SK-N-SH treated with all-trans-retinoic acid at 6 μM for 48 hours (cell line): ENCODE measurements at regions not wholly inside any gene's neighbourhood (a gene's known extent, or its start where the extent isn't known, plus 50 kb on each side); places are given as distances from the start of the nearest gene placed in this dataset.

Source experiments
- ATAC-seq: fragments of 200-7000 bp; cut with Tn5 transposase; 3 replicates; pipeline ENCODE4 v1.9.1; 2020; ENCODE audit warnings: mild to moderate bottlenecking, moderate library complexity
- ARNTL ChIP-seq: fragments of 450-650 bp; formaldehyde crosslinking; IDR thresholded peaks from 2 replicates; pipeline ENCODE4 v1.5.0; 2020; ENCODE audit warnings: low read depth, mild to moderate bottlenecking, moderate library complexity, borderline replicate concordance
- BACH2 ChIP-seq: fragments of 250-450 bp; sonication (Bioruptor Pico); IDR thresholded peaks from 2 replicates; pipeline ENCODE4 v1.9.0; 2021; ENCODE audit warnings: mild to moderate bottlenecking, borderline replicate concordance
- CREB5 ChIP-seq: fragments of 250-450 bp; sonication (Bioruptor Pico); IDR thresholded peaks from 2 replicates; pipeline ENCODE4 v1.5.1; 2020; ENCODE audit warnings: low read depth, mild to moderate bottlenecking, moderate library complexity
- CSDC2 ChIP-seq: fragments of 250-450 bp; sonication (Bioruptor Pico); IDR thresholded peaks from 2 replicates; pipeline ENCODE4 v1.5.0; 2020; ENCODE audit warnings: mild to moderate bottlenecking, moderate library complexity
- CSRNP3 ChIP-seq: fragments of 250-450 bp; sonication (Bioruptor Pico); IDR thresholded peaks from 2 replicates; pipeline ENCODE4 v1.5.1; 2021; ENCODE audit warnings: mild to moderate bottlenecking, moderate library complexity
- ESRRG ChIP-seq: fragments of 250-450 bp; sonication (Bioruptor Pico); IDR thresholded peaks from 2 replicates; pipeline ENCODE4 v1.6.1; 2021; ENCODE audit warnings: mild to moderate bottlenecking
- GLIS3 ChIP-seq: fragments of 250-450 bp; sonication (Bioruptor Pico); IDR thresholded peaks from 2 replicates; pipeline ENCODE4 v1.5.0; 2020; ENCODE audit warnings: mild to moderate bottlenecking, moderate library complexity
- ISL1 ChIP-seq: fragments of 250-450 bp; sonication (Bioruptor Pico); IDR thresholded peaks from 2 replicates; pipeline ENCODE4 v2.1.2; 2022; ENCODE audit warnings: mild to moderate bottlenecking, moderate library complexity
- OSR1 ChIP-seq: fragments of 250-450 bp; sonication (Bioruptor Pico); IDR thresholded peaks from 2 replicates; pipeline ENCODE4 v1.8.0; 2022; ENCODE audit warnings: moderate library complexity, mild to moderate bottlenecking, inconsistent platforms
- PPARA ChIP-seq: fragments of 250-450 bp; sonication (Bioruptor Pico); IDR thresholded peaks from 2 replicates; pipeline ENCODE4 v1.5.0; 2020; ENCODE audit warnings: mild to moderate bottlenecking, borderline replicate concordance
- RARB ChIP-seq: fragments of 250-450 bp; sonication (Bioruptor Pico); IDR thresholded peaks from 2 replicates; pipeline ENCODE4 v1.8.0; 2021; ENCODE audit warnings: mild to moderate bottlenecking, moderate library complexity
- SNAI2 ChIP-seq: fragments of 250-450 bp; sonication (Bioruptor Pico); IDR thresholded peaks from 2 replicates; pipeline ENCODE4 v1.5.0; 2020; ENCODE audit warnings: mild to moderate bottlenecking, moderate library complexity
- TCF4 ChIP-seq: fragments of 250-450 bp; sonication (Bioruptor Pico); IDR thresholded peaks from 2 replicates; pipeline ENCODE4 v1.8.0; 2021; ENCODE audit warnings: mild to moderate bottlenecking, moderate library complexity, borderline replicate concordance
- TOX ChIP-seq: fragments of 250-450 bp; sonication (Bioruptor Pico); IDR thresholded peaks from 2 replicates; pipeline ENCODE4 v1.8.0; 2021; ENCODE audit warnings: mild to moderate bottlenecking, moderate library complexity, borderline replicate concordance
- TSHZ2 ChIP-seq: fragments of 250-450 bp; sonication (Bioruptor Pico); IDR thresholded peaks from 2 replicates; pipeline ENCODE4 v1.5.0; 2020; ENCODE audit warnings: mild to moderate bottlenecking, moderate library complexity
- ZC3H10 ChIP-seq: fragments of 250-450 bp; sonication (Bioruptor Pico); IDR thresholded peaks from 2 replicates; pipeline ENCODE4 v1.5.1; 2021; ENCODE audit warnings: mild to moderate bottlenecking, moderate library complexity
- ZFP30 ChIP-seq: fragments of 450-650 bp; formaldehyde crosslinking; IDR thresholded peaks from 2 replicates; pipeline ENCODE4 v1.5.0; 2022; ENCODE audit warnings: mild to moderate bottlenecking, moderate library complexity
- ZNF565 ChIP-seq: fragments of 450-650 bp; formaldehyde crosslinking; conservative IDR thresholded peaks from 2 replicates; pipeline ENCODE4 v1.5.0; 2020; ENCODE audit warnings: low read depth, mild to moderate bottlenecking, moderate library complexity
- ZNF8 ChIP-seq: fragments of 450-650 bp; formaldehyde crosslinking; IDR thresholded peaks from 2 replicates; pipeline ENCODE4 v1.5.0; 2020; ENCODE audit warnings: mild to moderate bottlenecking, moderate library complexity
- TF ChIP-seq, protein P1 (sequence below): fragments of 250-450 bp; sonication (Bioruptor Pico); IDR thresholded peaks from 2 replicates; pipeline ENCODE4 v1.8.0; 2021; ENCODE audit warnings: low read depth, mild to moderate bottlenecking, moderate library complexity, borderline replicate concordance

- TF ChIP-seq CREB5 (CRISPR knock-in tag) (no peak), ZNF565 (CRISPR knock-in tag) (no peak), ARNTL (CRISPR knock-in tag) (no peak), ISL1 (no peak), ZC3H10 (CRISPR knock-in tag) (no peak), PPARA (CRISPR knock-in tag) (no peak), CSRNP3 (CRISPR knock-in tag) (no peak), ZFP30 (no peak), CSDC2 (CRISPR knock-in tag) (no peak), TOX (CRISPR knock-in tag) (no peak), RARB (CRISPR knock-in tag) (no peak), SNAI2 (CRISPR knock-in tag) (no peak), BACH2 (CRISPR knock-in tag) (no peak)
- TF ChIP-seq, protein P1, sequence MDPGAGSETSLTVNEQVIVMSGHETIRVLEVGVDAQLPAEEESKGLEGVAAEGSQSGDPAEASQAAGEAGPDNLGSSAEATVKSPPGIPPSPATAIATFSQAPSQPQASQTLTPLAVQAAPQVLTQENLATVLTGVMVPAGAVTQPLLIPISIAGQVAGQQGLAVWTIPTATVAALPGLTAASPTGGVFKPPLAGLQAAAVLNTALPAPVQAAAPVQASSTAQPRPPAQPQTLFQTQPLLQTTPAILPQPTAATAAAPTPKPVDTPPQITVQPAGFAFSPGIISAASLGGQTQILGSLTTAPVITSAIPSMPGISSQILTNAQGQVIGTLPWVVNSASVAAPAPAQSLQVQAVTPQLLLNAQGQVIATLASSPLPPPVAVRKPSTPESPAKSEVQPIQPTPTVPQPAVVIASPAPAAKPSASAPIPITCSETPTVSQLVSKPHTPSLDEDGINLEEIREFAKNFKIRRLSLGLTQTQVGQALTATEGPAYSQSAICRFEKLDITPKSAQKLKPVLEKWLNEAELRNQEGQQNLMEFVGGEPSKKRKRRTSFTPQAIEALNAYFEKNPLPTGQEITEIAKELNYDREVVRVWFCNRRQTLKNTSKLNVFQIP: no peak
- ATAC-seq: no peak
Measured at GRCh38 chr18:42168487-42168886, 213.5 kb downstream of the PIK3C3 start.

- ATAC-seq: no peak
- TF ChIP-seq CSRNP3 (CRISPR knock-in tag) (no peak), TCF4 (CRISPR knock-in tag) (no peak), ZNF8 (CRISPR knock-in tag) (no peak), BACH2 (CRISPR knock-in tag) (no peak), ESRRG (CRISPR knock-in tag) (no peak), ISL1 (no peak), SNAI2 (CRISPR knock-in tag) (no peak), GLIS3 (CRISPR knock-in tag) (no peak), OSR1 (CRISPR knock-in tag) (no peak), TSHZ2 (CRISPR knock-in tag) (no peak), RARB (CRISPR knock-in tag) (no peak), ZFP30 (no peak), CSDC2 (CRISPR knock-in tag) (no peak), ZNF565 (CRISPR knock-in tag) (no peak), CREB5 (CRISPR knock-in tag) (no peak)
- TF ChIP-seq, protein P1: no peak
Measured at GRCh38 chr18:42168907-42169306, 213.9 kb downstream of the PIK3C3 start.
